Sigmoid colon (tissue), 6 donors: ENCODE measurements at regions not wholly inside any gene's neighbourhood (a gene's known extent, or its start where the extent isn't known, plus 50 kb on each side); places are given as distances from the start of the nearest gene placed in this dataset.

Experiments used
- DNase-seq: peaks from one replicate; pipeline ENCODE4 v3.0.0-alpha.2; 2019
- H3K27ac ChIP-seq, 4 donors: fragments of 200-600 bp; sonication (generic); one replicate each; pipeline ENCODE4 v1.5.1; 2016 to 2019; ENCODE audit warnings: mild to moderate bottlenecking in 1 of 4
- H3K27me3 ChIP-seq, 3 donors: fragments of 200-600 bp; sonication (generic); one replicate each; pipeline ENCODE4 v1.5.1; 2019; ENCODE audit warnings: mild to moderate bottlenecking in 1 of 3
- H3K36me3 ChIP-seq, 4 donors: fragments of 200-600 bp; sonication (generic); one replicate each; pipeline ENCODE4 v1.5.1; 2016 to 2019
- H3K4me1 ChIP-seq, 4 donors: fragments of 200-600 bp; sonication (generic); one replicate each; pipeline ENCODE4 v1.5.1; 2017 to 2019
- H3K4me3 ChIP-seq, 4 donors: fragments of 200-600 bp; sonication (generic); one replicate each; pipeline ENCODE4 v1.5.1; 2017 to 2019; ENCODE audit warnings: mild to moderate bottlenecking in 2 of 4, moderate library complexity in 1 of 4
- H3K9me3 ChIP-seq, 4 donors: fragments of 200-600 bp in 3 of 4; sonication (generic) in 3 of 4; one replicate each; pipeline versions ENCODE4 v1.5.1 to v1.6.1; 2013 to 2019
- EP300 ChIP-seq, 4 donors: sonication (generic); formaldehyde crosslinking; IDR thresholded peaks; one replicate each; pipeline ENCODE4 v1.6.1; 2017; ENCODE audit warnings: antibody characterized with exemption in 4 of 4
- POLR2A ChIP-seq, 2 donors: fragments of 450-650 bp; IDR thresholded peaks; one replicate each; pipeline ENCODE4 v1.6.1; 2016; ENCODE audit warnings: antibody characterized with exemption in 2 of 2, mild to moderate bottlenecking in 2 of 2, moderate library complexity in 2 of 2
- POLR2AphosphoS5 ChIP-seq, 4 donors: sonication (generic); formaldehyde crosslinking; IDR thresholded peaks; one replicate each; pipeline ENCODE4 v1.6.1; 2017; ENCODE audit warnings: antibody characterized with exemption in 4 of 4
- WGBS, 2 donors: extraction: QIAGEN DNeasy Blood & Tissue Kit; methylation state at CpG; one replicate each; pipeline ENCODE4 v1.1.7; 2013; 5-methylcytosine and 5-hydroxymethylcytosine counted together
- intact Hi-C: fragments of 100-400 bp; cut with DNase I; formaldehyde crosslinking; loops from one replicate; pipeline ENCODE4 v1.15.1; 2023
- TF ChIP-seq, protein P1 (sequence below), 4 experiments: fragments of 450-650 bp in 3 of 4; fragments of 200-600 bp in 1 of 4; IDR thresholded peaks; one replicate each; pipeline ENCODE4 v1.5.1; 2016 to 2019; ENCODE audit warnings: antibody characterized with exemption in 4 of 4, mild to moderate bottlenecking in 3 of 4, moderate library complexity in 2 of 4
- donor health status: healthy with polysubstance abuse.
- donor health status: healthy.

DNA sequence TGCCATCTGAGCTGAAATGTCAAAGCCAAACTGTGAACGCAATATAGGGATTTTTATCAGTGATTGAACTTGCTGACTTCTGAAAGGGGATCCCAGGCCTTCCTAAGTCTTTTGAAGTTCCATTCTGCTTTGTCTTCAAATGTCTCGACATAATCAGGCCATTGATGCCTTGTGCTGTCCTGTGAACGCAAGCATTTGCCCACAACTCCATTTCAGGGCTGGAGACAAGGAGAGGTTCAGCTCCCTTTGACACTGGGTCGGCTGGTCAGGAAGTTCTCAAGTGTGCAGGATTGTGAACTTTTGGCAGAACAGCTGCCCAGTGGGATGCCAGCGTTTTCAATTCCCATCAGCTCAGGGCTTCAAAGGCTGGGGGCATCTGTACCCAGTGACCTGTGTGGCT lies 345.3 kb downstream of the NUAK1 start:
- H3K27ac ChIP-seq: no peak overlapping the region
- peaks cover 0 to 5% (median 2%) of the 10 kb centered on the region in 4 donors for H3K9me3 ChIP-seq
- no peaks in the 10 kb centered on the region for H3K36me3 ChIP-seq
- DNase-seq: no peak
- no peak overlapping the region for H3K4me3 ChIP-seq
- intact Hi-C loops: loop anchor here (1.0 kb wide), 1 partner anchor 11 kb away; no protein-coding TSS in a partner anchor
- H3K4me1 ChIP-seq: no peaks in the 10 kb centered on the region
- 71 to 85% methylated on average over 5 of the region's 5 CpGs for WGBS, 2 donors
- no peaks in the 10 kb centered on the region for H3K27me3 ChIP-seq
- TF ChIP-seq POLR2A (IDR thresholded peaks at IDR 0.05) (no peak), POLR2AphosphoS5 (IDR thresholded peaks at IDR 0.05) (no peak), EP300 (IDR thresholded peaks at IDR 0.05) (no peak)
- TF ChIP-seq, protein P1, sequence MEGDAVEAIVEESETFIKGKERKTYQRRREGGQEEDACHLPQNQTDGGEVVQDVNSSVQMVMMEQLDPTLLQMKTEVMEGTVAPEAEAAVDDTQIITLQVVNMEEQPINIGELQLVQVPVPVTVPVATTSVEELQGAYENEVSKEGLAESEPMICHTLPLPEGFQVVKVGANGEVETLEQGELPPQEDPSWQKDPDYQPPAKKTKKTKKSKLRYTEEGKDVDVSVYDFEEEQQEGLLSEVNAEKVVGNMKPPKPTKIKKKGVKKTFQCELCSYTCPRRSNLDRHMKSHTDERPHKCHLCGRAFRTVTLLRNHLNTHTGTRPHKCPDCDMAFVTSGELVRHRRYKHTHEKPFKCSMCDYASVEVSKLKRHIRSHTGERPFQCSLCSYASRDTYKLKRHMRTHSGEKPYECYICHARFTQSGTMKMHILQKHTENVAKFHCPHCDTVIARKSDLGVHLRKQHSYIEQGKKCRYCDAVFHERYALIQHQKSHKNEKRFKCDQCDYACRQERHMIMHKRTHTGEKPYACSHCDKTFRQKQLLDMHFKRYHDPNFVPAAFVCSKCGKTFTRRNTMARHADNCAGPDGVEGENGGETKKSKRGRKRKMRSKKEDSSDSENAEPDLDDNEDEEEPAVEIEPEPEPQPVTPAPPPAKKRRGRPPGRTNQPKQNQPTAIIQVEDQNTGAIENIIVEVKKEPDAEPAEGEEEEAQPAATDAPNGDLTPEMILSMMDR (IDR thresholded peaks at IDR 0.05): no peak

DNA sequence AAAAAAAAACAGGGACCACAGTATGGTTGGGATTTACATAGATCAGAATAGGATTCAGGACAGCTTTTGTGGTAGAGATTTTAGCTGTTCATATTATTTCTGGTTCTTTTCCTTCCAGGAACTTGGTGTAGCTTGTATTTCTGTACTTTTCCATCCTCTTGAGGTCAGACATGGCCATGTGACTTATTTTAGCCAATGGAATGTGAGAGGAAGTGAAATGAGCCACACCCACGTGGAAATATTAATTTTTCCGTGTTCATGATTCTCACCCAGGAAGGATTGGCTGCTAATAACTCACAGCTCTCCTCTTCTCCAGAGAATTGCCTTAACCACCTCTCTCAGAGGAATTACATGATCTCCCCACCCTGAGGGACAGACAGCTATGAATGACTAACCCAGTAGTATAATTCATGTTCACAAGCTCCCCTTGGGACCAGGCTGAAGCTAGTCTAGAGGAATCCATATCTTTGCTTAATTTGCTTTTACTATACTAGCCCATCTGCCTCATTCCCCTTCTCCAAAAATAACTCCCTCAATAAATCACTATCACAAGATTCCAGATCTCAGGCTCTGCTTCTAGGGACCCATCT lies 340.4 kb downstream of the NUAK1 start:
- DNase-seq: no peak
- WGBS, 2 donors: 46 to 74% methylated on average over 2 of the region's 2 CpGs
- Histone ChIP-seq H3K27me3 (no peaks in the 10 kb centered on the region), H3K36me3 (no peaks in the 10 kb centered on the region), H3K27ac (no peak overlapping the region), H3K4me3 (no peak overlapping the region), H3K4me1 (no peaks in the 10 kb centered on the region), H3K9me3 (no peaks in the 10 kb centered on the region)
- no peak for TF ChIP-seq POLR2A (IDR thresholded peaks at IDR 0.05)
- TF ChIP-seq, protein P1 (IDR thresholded peaks at IDR 0.05): no peak
- TF ChIP-seq POLR2AphosphoS5 (IDR thresholded peaks at IDR 0.05): no peak
- TF ChIP-seq EP300 (IDR thresholded peaks at IDR 0.05): no peak
- intact Hi-C loops: no loop called here

- intact Hi-C loops: no loop called here
- no peak for TF ChIP-seq POLR2AphosphoS5 (IDR thresholded peaks at IDR 0.05)
- TF ChIP-seq EP300 (IDR thresholded peaks at IDR 0.05): no peak
- TF ChIP-seq POLR2A (IDR thresholded peaks at IDR 0.05): no peak
- TF ChIP-seq, protein P1 (IDR thresholded peaks at IDR 0.05): no peak
- Histone ChIP-seq H3K27me3 (no peaks in the 10 kb centered on the region), H3K9me3 (no peaks in the 10 kb centered on the region), H3K36me3 (no peaks in the 10 kb centered on the region), H3K4me1 (no peaks in the 10 kb centered on the region), H3K4me3 (no peak overlapping the region), H3K27ac (no peak overlapping the region)
- 92 to 95% methylated on average over 2 of the region's 2 CpGs for WGBS, 2 donors
- no peak for DNase-seq
Measured at GRCh38 chr12:105799103-105799502, 339.7 kb downstream of the NUAK1 start.

DNA sequence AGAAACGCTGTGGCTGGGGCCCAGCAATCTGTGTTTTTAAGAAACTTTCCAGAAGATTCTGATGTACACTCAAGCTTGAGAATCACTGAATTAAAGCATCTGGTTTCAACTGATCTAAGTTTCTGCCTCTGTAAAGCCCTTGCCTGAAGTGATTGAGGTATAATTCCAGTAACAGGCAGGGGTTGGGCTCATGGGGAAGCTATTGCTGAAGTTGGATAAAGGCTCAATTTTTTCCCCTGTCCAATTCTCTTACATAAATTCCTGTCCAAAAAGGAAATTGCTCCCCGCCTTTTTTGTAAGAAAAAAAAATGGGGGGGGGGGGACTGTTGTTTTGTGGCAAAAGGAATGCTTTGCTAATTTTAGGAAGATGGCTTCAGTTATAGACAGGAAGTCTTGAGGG lies 337.4 kb downstream of the NUAK1 start:
- Histone ChIP-seq H3K9me3 (no peaks in the 10 kb centered on the region), H3K27me3 (no peaks in the 10 kb centered on the region), H3K27ac (no peak overlapping the region), H3K4me3 (no peak overlapping the region), H3K4me1 (no peaks in the 10 kb centered on the region), H3K36me3 (no peaks in the 10 kb centered on the region)
- 74 to 91% methylated on average over 2 of the region's 2 CpGs for WGBS, 2 donors
- intact Hi-C loops: no loop called here
- no peak for DNase-seq
- TF ChIP-seq POLR2A (IDR thresholded peaks at IDR 0.05) (no peak), EP300 (IDR thresholded peaks at IDR 0.05) (no peak), POLR2AphosphoS5 (IDR thresholded peaks at IDR 0.05) (no peak)
- TF ChIP-seq, protein P1 (IDR thresholded peaks at IDR 0.05): no peak

- H3K4me1 ChIP-seq: no peaks in the 10 kb centered on the region
- H3K36me3 ChIP-seq: no peaks in the 10 kb centered on the region
- no peak overlapping the region for H3K4me3 ChIP-seq
- DNase-seq: no peak
- no peaks in the 10 kb centered on the region for H3K9me3 ChIP-seq
- TF ChIP-seq EP300 (IDR thresholded peaks at IDR 0.05) (no peak), POLR2A (IDR thresholded peaks at IDR 0.05) (no peak), POLR2AphosphoS5 (IDR thresholded peaks at IDR 0.05) (no peak)
- TF ChIP-seq, protein P1 (IDR thresholded peaks at IDR 0.05): no peak
- intact Hi-C loops: no loop called here
- H3K27me3 ChIP-seq: no peaks in the 10 kb centered on the region
- WGBS, 2 donors: 49 to 76% methylated on average over 4 of the region's 4 CpGs
- no peak overlapping the region for H3K27ac ChIP-seq
Measured at GRCh38 chr12:105803292-105803691, 335.5 kb downstream of the NUAK1 start.
